Liver (tissue), 8 donors: ENCODE measurements at regions not wholly inside any gene's neighbourhood (a gene's known extent, or its start where the extent isn't known, plus 50 kb on each side); places are given as distances from the start of the nearest gene placed in this dataset.

Experiments
- DNase-seq: peaks from one replicate; pipeline ENCODE4 v3.0.0-alpha.2; 2017; ENCODE audit warnings: low spot score
- H3K27ac ChIP-seq, 2 donors: one replicate each; pipeline ENCODE4 v1.7.0; 2013; ENCODE audit warnings: inconsistent platforms in 2 of 2, low read length in 2 of 2, control low read depth in 1 of 2, low read depth in 1 of 2, mild to moderate bottlenecking in 1 of 2
- H3K27me3 ChIP-seq, 4 donors: one replicate each; pipeline versions ENCODE4 v1.6.1 to v1.7.0; 2013; ENCODE audit warnings: low read length in 3 of 4, inconsistent platforms in 1 of 4, mild to moderate bottlenecking in 1 of 4, moderate library complexity in 1 of 4; ENCODE audit not compliant: control insufficient read depth in 4 of 4, insufficient read depth in 4 of 4
- H3K36me3 ChIP-seq, 4 donors: one replicate each; pipeline versions ENCODE4 v1.6.1 to v1.7.0; 2013; ENCODE audit warnings: low read length in 3 of 4, mild to moderate bottlenecking in 3 of 4, low read depth in 1 of 4, moderate library complexity in 1 of 4; ENCODE audit not compliant: control insufficient read depth in 4 of 4, insufficient read depth in 3 of 4
- H3K4me1 ChIP-seq, 4 donors: one replicate each; pipeline versions ENCODE4 v1.6.1 to v1.7.0; 2013; ENCODE audit warnings: low read length in 3 of 4, mild to moderate bottlenecking in 3 of 4, moderate library complexity in 1 of 4; ENCODE audit not compliant: control insufficient read depth in 4 of 4, insufficient read depth in 4 of 4
- H3K4me3 ChIP-seq, 3 donors: one replicate each; pipeline versions ENCODE4 v1.6.1 to v1.7.0; 2013; ENCODE audit warnings: low read length in 3 of 3, control low read depth in 1 of 3, low read depth in 1 of 3, mild to moderate bottlenecking in 1 of 3
- H3K9ac ChIP-seq, 2 donors: one replicate each; pipeline ENCODE4 v1.7.0; 2013; ENCODE audit warnings: low read length in 2 of 2, mild to moderate bottlenecking in 2 of 2, moderate library complexity in 2 of 2, control low read depth in 1 of 2, low read depth in 1 of 2
- H3K9me3 ChIP-seq, 4 donors: one replicate each; pipeline versions ENCODE4 v1.6.1 to v1.7.0; 2013; ENCODE audit warnings: low read length in 3 of 4; ENCODE audit not compliant: control insufficient read depth in 4 of 4
- CTCF ChIP-seq: fragments of 150-350 bp; IDR thresholded peaks from 2 replicates; pipeline ENCODE4 v1.5.1; 2017; ENCODE audit warnings: improper control_type of control experiment, low read depth, low read length; ENCODE audit not compliant: missing input control
- EGR1 ChIP-seq, 2 donors: IDR thresholded peaks; 2 replicates each; pipeline ENCODE4 v1.6.1; 2016 to 2018; ENCODE audit warnings: antibody characterized with exemption in 2 of 2, low read depth in 2 of 2
- FOXA2 ChIP-seq: IDR thresholded peaks from 2 replicates; pipeline ENCODE4 v1.6.1; 2016; ENCODE audit warnings: antibody characterized with exemption
- HNF4A ChIP-seq, 2 donors: conservative IDR thresholded peaks; 2 replicates each; pipeline ENCODE4 v1.6.1; 2016; ENCODE audit warnings: antibody characterized with exemption in 2 of 2, mild to moderate bottlenecking in 2 of 2
- JUND ChIP-seq, 2 donors: IDR thresholded peaks; 2 replicates each; pipeline ENCODE4 v1.6.1; 2016; ENCODE audit warnings: antibody characterized with exemption in 2 of 2
- MAX ChIP-seq: IDR thresholded peaks from 2 replicates; pipeline ENCODE4 v1.6.1; 2016; ENCODE audit warnings: antibody characterized with exemption
- NR2F2 ChIP-seq: IDR thresholded peaks from 2 replicates; pipeline ENCODE4 v1.6.1; 2016; ENCODE audit warnings: antibody characterized with exemption
- RAD21 ChIP-seq, 2 donors: IDR thresholded peaks; 2 replicates each; pipeline ENCODE4 v1.6.1; 2016; ENCODE audit warnings: antibody characterized with exemption in 2 of 2, mild to moderate bottlenecking in 2 of 2
- REST ChIP-seq: IDR thresholded peaks from 2 replicates; pipeline ENCODE4 v1.6.1; 2016; ENCODE audit warnings: antibody characterized with exemption, mild to moderate bottlenecking
- TAF1 ChIP-seq: conservative IDR thresholded peaks from 2 replicates; pipeline ENCODE4 v1.6.1; 2016; ENCODE audit warnings: antibody characterized with exemption, mild to moderate bottlenecking
- WGBS: extraction: QIAGEN DNeasy Blood & Tissue Kit; methylation state at CpG from one replicate; pipeline ENCODE4 v1.1.7; 2013; 5-methylcytosine and 5-hydroxymethylcytosine counted together
- donor health status: healthy.
- donor health status: healthy.
- donor health status: healthy.
- donor health status: healthy.
- donor health status: healthy.

GRCh38 chr4:15235135-15235534 is 192.7 kb upstream of the C1QTNF7 start:
- Histone ChIP-seq H3K36me3 (no peaks in the 10 kb centered on the region), H3K4me1 (no peaks in the 10 kb centered on the region), H3K27ac (no peak overlapping the region), H3K4me3 (no peak overlapping the region), H3K9me3 (no peaks in the 10 kb centered on the region), H3K9ac (no peak overlapping the region), H3K27me3 (no peaks in the 10 kb centered on the region)
- TF ChIP-seq TAF1: no peak
- no peak for TF ChIP-seq MAX
- TF ChIP-seq REST: no peak
- no peak for TF ChIP-seq JUND (IDR thresholded peaks at IDR 0.05)
- 82% methylated on average over 2 of the region's 2 CpGs for WGBS
- no peak for DNase-seq

GRCh38 chr4:15237648-15238230 is 190.1 kb upstream of the C1QTNF7 start:
- no peaks in the 10 kb centered on the region for H3K9me3 ChIP-seq

GRCh38 chr4:15238720-15239119 is 189.1 kb upstream of the C1QTNF7 start:
- no peak overlapping the region for H3K27ac ChIP-seq
- no peaks in the 10 kb centered on the region for H3K4me1 ChIP-seq
- no peak for TF ChIP-seq EGR1 (IDR thresholded peaks at IDR 0.05; ENCODE audit: low read depth in 2 of 2)
- TF ChIP-seq CTCF: peak; percentile 56
- no peak for TF ChIP-seq NR2F2
- peak; percentile 87 to 91 for TF ChIP-seq RAD21 (IDR thresholded peaks at IDR 0.05)
- TF ChIP-seq FOXA2: no peak
- no peak for DNase-seq
- WGBS: 11% methylated on average over 3 of the region's 3 CpGs
- no peaks in the 10 kb centered on the region for H3K27me3 ChIP-seq
- H3K4me3 ChIP-seq: no peak overlapping the region
- no peaks in the 10 kb centered on the region for H3K9me3 ChIP-seq
- no peak overlapping the region for H3K9ac ChIP-seq
- H3K36me3 ChIP-seq: no peaks in the 10 kb centered on the region

More at GRCh38 chr4:15237648-15238230, 190.1 kb upstream of the C1QTNF7 start:
- TF ChIP-seq FOXA2: no peak
- no peak for TF ChIP-seq RAD21 (IDR thresholded peaks at IDR 0.05)
- TF ChIP-seq MAX: no peak
- TF ChIP-seq EGR1 (IDR thresholded peaks at IDR 0.05; ENCODE audit: low read depth in 2 of 2): no peak
- TF ChIP-seq HNF4A (conservative IDR thresholded peaks at IDR 0.05): no peak
- Histone ChIP-seq H3K4me3 (no peak overlapping the region), H3K27ac (no peak overlapping the region), H3K36me3 (no peaks in the 10 kb centered on the region), H3K27me3 (no peaks in the 10 kb centered on the region), H3K4me1 (no peaks in the 10 kb centered on the region), H3K9ac (no peak overlapping the region)
- WGBS: 71% methylated on average over 3 of the region's 3 CpGs
- DNase-seq: no peak
